Amniotic stem cell (primary cell): ENCODE measurements at regions not wholly inside any gene's neighbourhood (a gene's known extent, or its start where the extent isn't known, plus 50 kb on each side); places are given as distances from the start of the nearest gene placed in this dataset.

Experiments
- DNase-seq: peaks from one replicate; lab custom pipeline; 2025; lab: John Stamatoyannopoulos, UW

GRCh38 chr1:30379684-30380624 lies 343.4 kb downstream of the MATN1 start:
- peak; percentile 76 for DNase-seq

GRCh38 chr1:30378991-30379581 lies 344.3 kb downstream of the MATN1 start:
- no peak for DNase-seq

- no peak for DNase-seq
Observed at GRCh38 chr1:30378003-30378596, 345.3 kb downstream of the MATN1 start.

- no peak for DNase-seq
Observed at GRCh38 chr1:30377230-30378002, 346.0 kb downstream of the MATN1 start.

DNA sequence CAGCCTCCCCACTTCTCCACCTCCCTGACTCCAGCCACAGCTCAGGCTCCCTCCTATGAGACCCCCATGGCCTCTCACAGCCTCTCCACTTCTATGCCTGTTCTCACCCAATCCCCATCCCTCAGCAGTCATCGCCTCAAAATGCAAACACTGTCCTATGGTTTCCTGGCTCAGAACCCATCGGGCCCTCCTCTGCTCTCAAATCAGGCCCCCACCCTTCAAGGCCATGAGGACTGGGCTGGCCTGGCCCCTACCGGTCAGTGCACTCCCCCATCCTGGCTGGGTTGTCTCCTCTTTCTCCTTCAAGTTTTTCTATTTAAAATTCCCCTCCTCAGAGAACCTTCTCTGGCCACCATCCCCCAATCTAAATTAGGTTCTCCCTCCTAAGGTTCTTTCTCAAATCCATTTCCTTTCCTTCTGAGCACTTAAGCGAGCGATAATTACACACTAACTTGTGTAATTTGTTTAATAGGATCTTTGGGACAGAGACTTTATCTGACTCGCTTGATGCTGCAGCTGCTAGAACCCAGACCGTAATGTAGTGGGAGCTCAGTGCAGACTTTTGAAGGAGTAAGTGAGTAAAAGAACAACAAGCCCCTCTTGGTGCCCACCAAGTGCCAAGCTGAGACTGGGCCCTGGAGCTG lies 347.2 kb downstream of the MATN1 start:
- DNase-seq = no peak

DNA sequence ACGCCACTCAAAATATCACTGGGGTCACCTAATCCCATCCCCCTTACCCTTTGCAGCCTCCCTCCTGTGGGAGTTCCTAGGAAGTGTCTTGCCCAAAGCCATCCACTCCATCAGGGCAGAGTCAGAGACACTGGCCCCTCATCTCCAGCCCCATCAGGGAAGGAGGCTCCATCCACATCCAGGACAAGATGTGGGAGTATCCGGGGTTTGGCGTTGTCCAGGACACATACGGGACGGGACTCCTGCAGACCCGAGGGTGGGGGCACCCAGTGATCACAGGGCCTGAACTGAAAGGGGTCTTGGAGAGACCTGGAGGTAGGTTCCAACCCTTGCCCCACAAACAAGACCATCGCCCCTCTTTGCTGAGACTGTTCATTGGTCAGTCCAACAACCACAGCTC lies 348.2 kb downstream of the MATN1 start:
- no peak for DNase-seq

- DNase-seq = no peak
Observed at GRCh38 chr1:30374400-30375070, 348.9 kb downstream of the MATN1 start.

GRCh38 chr1:30373471-30374399 lies 349.6 kb downstream of the MATN1 start:
- DNase-seq = no peak

DNA sequence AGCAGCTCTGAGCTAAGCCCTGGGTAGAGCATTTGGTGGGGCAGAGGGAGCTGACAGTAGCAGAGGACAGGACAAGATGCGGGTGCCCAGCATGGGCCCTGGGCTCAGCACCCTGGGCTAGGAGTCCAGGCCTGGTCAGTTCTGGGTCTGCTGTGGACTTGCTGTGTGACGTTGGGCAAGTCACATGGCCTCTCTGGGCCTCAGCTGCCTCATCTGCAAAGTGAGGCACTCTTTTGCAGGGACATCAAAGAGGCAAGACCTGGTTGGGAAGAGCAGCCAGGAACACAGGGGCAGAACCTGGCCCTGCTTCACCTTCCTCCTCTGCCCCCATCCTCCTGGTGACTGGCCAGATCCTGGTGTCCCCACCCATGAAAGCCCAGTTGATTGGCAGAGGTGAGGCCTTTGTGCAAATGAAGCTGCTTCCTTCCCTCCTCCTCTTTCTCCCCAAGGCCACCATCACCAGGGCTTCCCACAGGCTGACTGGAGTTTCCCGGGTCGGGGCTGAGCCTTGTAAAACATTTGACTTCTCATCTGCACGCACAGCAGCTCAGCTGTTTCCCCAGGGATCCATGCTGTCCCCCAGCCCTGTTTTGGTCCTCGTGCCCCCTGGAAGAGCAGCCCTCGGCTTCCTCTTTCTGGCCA lies 350.5 kb downstream of the MATN1 start:
- no peak for DNase-seq

DNA sequence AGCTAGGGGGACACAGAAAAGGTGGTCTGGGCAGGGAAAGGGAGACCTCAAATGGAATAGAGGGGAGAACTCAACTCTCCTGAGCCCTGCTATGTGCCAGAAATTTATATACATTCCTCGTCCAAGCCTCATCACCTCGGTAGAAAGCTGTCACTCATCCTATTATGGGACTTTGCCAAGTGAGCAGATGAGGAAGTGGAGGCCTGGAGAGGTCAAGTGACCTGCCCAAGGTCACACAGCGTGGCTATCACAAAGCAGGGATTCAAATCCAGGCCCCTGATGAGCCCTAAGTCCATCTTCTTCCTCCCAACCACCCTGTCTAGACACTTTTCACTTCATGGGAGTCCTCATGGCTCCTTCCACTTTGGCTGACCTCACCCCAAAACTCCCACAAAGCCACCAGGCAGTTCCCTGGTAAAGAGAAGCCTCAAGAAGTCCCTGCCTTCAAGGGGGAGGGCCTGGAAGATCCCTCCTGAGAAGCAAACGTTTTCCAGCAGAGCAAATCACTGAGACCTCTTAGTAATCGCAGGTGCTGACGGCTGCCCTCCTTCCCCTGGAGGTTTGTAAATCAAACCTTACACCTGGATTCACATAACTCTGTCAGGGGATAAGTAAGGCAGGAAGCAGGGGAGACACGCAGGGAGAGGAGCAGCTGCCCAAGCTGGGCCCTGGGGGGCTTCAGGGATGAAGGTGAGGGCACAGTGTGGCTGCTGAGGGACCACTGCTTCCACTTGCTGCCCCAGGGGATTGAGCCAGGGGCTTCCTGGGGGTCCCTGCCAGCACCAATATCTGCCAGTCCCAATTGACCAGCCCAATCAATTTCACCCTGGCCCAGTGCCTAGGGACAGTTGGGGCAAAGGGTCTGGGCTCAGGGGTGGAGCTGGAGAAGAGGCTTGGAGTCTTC lies 351.2 kb downstream of the MATN1 start:
- no peak for DNase-seq

DNA sequence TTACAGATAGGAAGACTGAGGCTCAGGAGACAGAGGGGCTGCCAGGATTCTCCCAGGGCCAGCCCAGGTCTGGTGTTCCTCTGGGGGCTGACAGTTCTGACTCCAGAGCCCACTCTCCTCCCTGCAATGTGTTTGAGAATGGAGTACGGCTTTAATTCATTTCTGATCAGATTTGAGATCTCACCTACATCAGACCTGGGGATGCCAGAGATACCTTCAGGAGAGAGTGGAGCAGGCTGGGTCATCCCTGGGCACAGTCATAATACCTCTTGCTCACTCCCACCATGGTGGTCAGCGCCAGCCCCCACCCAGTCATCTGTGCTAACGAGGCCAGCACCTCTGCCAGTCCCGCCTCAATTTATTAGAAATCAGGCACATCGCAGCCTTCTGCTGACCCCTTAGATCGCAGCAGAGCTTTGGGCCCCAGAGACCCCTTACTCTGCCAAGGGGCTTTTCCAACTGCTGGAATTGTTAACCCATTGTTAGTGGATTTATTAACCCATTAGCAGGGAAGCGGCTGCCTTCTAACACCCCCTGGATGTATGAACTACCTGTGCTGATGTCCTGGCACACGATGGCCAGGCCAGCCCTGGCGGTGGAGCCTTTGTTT lies 352.1 kb downstream of the MATN1 start:
- DNase-seq = no peak

- DNase-seq = no peak
Observed at GRCh38 chr1:30368651-30369240, 354.6 kb downstream of the MATN1 start.

GRCh38 chr1:30366911-30367310 lies 356.5 kb downstream of the MATN1 start:
- no peak for DNase-seq

DNA sequence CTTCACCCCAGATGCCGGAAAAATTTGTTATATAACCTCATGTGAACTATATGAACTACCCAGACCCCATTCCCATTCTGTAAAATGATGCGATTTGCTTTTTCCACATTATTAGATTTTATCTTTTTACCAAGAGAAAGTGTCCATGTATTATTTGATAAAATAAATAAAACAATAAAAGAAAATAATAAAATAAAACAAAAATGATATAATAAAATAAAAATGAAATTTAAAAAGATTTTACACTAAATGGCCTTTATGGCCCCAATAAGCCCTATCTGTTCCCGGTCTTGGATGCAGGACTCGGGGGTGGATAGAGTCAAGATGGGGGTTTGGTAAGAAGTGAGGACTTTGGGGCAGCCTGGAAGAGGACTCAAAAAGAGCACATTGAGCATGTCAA lies 357.2 kb downstream of the MATN1 start:
- DNase-seq = no peak

DNA sequence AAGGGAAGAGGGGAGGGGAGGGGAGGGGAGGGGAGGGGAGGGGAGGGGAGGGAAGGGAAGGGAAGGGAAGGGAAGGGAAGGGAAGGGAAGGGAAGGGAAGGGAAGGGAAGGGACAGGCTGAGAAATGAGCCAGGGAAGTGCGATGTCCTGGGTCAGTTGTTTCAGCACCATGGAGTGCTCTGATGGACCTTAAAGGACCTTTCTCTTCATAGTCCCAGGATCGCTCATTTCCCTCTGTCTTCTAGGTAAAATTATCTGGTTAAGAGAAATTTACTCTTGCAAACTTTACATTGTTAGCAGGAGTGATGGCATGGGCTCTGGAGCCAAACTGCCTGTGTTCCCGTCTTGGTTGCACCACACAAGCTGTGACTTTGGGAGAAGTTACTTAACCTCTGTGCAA lies 357.8 kb downstream of the MATN1 start:
- no peak for DNase-seq

- no peak for DNase-seq
Observed at GRCh38 chr1:30363031-30363430, 360.4 kb downstream of the MATN1 start.

- DNase-seq = no peak
Observed at GRCh38 chr1:30362603-30362990, 360.8 kb downstream of the MATN1 start.
